IPS-NIHi7 (cell line): ENCODE measurements at regions not wholly inside any gene's neighbourhood (a gene's known extent, or its start where the extent isn't known, plus 50 kb on each side); places are given as distances from the start of the nearest gene placed in this dataset.
"Not testable (repeated sequence)": the region's sequence is repeated elsewhere in the genome, so short reads cannot be mapped to it uniquely, and the experiment has no call there.

Experiments
- DNase-seq: peaks from one replicate; pipeline ENCODE4 v3.0.0; 2012; ENCODE audit warnings: mixed read lengths; ENCODE audit errors: extremely low spot score

DNA sequence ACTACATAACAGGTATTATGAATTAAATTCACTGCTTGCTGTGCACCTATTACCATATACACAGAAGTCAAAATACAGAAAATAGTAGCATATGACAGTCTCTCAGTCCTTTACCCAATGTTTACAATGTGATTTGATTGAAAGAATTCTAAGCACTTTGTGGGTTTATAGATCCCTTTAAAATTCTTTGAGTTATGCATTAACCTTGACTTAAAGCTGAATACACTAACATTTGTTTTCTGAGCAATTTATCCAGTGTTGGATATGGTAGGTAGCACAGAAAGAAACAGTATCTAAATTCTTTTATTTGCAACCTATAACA lies 230.8 kb upstream of the DDI1 start:
- no peak for DNase-seq

DNA sequence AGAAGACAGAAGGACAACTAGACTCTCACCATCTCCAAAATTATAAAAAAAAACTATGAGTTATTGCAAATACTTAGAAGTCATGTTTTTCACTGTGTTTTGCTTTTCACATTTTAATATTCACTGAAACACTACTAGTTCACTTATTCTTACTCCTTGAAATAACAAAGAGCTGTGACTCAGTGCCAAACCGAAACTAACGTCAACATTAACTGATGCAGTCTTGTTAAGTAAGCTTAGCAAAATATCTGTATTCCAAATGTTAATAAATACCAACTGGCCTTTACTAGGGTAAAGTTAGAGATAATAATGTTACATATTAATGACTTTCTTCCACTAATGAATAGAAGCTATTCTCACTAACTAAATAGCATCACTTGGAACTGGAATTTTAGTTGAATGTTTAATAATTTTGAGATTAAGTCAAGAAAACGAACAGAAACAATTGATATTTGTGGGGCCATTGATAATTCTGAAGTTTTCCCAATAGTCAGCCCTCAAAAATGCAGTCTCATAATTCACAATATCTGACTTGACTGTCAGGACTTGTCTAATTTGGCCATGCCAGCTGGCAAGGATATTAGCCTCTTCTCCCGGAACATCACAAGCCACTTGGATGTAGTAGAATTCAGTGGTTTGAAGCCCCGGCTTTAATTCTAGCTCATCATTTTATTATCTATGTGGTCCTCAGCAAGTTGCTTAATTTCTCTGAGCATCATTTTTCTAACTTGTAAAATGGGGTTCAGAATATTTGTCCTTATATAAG lies 230.1 kb upstream of the DDI1 start:
- DNase-seq: no peak

- DNase-seq: no peak
Observed at GRCh38 chr11:103807806-103808205, 228.6 kb upstream of the DDI1 start.

- DNase-seq: no peak
Observed at GRCh38 chr11:103808252-103808651, 228.2 kb upstream of the DDI1 start.

DNA sequence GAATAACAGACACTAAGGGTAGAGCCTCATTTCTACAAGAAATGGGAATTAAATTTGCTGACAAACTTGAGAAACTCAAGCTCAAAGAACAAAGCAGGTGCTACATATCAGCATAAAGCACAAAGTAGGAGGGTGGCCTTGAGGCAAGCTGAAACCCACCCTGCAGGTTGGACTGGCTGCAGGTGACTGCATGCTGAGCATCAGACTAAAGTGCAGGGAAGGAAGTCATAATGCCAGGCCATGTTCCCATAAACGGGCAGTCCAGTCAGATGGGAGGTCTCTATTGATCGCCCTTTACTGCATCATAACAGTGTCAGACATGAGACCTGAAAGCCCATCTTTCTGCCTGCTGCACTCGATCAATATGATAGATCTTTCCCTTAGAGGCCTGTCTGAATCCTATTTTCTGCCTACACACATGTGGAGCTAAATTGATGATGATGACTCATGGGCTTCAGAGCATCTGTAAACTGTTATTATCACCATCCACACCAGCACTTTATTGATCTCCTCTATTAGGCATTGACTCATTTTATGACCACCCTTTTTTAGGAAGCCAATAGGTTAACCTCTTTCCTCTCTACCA lies 224.5 kb upstream of the DDI1 start:
- DNase-seq: no peak

DNA sequence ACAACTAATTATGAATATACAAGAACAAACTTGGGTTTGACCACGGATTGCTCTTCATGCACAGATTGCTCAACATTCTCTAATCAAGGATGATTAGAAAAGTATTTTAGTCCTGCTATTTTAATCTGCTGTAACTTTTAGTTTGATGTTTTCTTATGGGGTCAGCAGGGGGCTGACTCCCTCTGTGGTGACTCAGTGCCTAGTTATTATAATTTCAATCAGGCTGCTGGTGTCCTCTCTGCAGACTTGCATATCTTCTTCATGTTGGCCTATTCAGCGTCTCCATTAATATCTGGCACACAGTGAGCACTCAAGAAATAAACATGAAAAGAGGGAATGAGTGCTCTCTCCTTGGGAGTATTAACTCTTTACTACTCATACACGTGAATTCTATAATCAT lies 223.8 kb upstream of the DDI1 start:
- no peak for DNase-seq

DNA sequence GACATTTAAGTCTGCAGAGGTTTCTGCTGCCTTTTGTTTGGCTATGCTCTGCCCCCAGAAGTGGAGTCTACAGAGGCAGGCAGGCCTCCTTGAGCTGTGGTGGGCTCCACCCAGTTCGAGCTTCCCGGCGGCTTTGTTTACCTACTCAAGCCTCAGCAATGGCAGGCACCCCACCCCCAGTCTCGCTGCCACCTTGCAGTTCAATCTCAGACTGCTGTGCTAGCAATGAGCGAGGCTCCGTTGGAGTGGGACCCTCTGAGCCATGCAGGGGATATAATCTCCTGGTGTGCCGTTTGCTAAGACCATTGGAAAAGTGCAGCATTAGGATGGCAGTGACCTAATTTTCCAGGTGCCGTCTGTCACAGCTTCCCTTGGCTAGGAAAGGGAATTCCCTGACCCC lies 216.1 kb upstream of the DDI1 start:
- not testable (repeated sequence) for DNase-seq

GRCh38 chr11:103824116-103824515 lies 212.3 kb upstream of the DDI1 start:
- no peak for DNase-seq

DNA sequence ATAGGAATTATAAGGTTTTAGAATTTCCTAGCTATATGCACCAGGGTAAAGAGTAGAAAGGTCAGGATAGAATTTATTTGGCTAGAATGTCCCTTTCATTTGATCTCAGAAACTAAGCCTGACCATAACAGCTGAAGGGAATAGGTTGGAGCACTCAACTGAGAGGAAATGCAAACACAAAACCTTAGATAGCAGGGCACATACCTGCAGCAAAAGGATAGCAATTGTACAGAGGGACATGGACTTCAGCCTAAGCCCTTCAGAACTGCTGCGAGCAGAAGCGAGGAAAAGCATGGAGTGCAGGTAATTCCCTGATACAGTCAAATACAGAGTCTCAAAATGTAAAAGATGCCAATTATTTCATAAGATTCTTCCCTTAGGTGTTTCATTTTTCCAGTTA lies 211.0 kb upstream of the DDI1 start:
- no peak for DNase-seq

- DNase-seq: no peak
Observed at GRCh38 chr11:103826856-103827255, 209.6 kb upstream of the DDI1 start.

DNA sequence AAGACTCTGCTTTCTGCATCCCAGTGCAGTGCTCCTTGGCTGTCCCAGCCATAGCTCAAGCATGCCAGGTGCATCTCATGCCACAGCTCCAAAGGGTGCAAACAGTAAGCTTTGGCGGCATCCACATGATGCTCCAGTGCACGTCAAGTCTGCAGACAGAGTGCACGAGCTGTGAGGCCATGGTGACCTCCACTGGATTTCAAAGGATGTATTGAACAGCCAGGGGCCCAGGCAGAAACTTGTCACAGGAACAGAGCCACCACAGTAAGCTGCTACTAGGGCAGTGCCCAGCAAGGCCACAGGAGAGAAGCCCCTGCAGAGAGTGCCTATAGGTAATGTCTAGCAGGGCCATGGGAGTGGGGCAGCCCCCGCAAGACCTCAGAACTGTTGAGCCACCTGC lies 206.8 kb upstream of the DDI1 start:
- no peak for DNase-seq

GRCh38 chr11:103830205-103830604 lies 206.2 kb upstream of the DDI1 start:
- DNase-seq: no peak

DNA sequence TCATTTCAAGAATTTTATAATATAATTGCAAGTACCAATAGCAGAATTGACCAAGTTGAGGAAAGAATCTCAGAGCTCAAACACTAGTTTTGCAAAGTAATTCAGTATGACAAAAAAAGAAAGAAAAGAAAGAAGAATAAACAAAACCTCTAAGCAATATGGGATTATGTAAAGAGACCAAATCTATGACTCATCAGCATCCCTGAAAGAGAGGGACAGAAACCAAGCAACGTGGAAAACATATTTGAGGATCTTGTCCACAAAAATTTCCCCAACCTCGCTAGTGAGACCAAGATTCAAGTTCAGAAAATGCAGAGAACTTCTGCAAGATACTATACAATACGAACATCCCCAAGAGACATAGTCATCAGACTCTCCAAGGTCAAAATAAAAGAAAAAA lies 203.7 kb upstream of the DDI1 start:
- no peak for DNase-seq

GRCh38 chr11:103842191-103842590 lies 194.2 kb upstream of the DDI1 start:
- DNase-seq: no peak

DNA sequence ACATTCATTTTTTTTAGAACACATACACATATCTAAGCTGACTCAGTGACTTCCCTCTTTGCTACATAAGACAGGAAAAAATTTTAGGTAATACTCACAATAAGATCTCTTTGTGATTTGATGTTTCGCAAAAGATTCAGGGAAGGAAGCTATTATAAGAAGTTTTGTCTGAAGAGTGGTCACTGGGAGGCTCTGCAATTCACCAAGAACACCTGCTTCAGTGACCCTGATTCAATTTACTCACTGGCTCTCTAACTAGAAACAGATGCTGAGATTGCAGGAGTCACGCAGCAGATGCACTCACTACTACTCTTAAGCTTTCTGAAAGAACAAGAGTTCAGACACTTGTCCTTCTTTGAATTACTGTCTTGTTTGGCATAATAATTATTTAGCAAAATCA lies 193.6 kb upstream of the DDI1 start:
- DNase-seq: no peak

DNA sequence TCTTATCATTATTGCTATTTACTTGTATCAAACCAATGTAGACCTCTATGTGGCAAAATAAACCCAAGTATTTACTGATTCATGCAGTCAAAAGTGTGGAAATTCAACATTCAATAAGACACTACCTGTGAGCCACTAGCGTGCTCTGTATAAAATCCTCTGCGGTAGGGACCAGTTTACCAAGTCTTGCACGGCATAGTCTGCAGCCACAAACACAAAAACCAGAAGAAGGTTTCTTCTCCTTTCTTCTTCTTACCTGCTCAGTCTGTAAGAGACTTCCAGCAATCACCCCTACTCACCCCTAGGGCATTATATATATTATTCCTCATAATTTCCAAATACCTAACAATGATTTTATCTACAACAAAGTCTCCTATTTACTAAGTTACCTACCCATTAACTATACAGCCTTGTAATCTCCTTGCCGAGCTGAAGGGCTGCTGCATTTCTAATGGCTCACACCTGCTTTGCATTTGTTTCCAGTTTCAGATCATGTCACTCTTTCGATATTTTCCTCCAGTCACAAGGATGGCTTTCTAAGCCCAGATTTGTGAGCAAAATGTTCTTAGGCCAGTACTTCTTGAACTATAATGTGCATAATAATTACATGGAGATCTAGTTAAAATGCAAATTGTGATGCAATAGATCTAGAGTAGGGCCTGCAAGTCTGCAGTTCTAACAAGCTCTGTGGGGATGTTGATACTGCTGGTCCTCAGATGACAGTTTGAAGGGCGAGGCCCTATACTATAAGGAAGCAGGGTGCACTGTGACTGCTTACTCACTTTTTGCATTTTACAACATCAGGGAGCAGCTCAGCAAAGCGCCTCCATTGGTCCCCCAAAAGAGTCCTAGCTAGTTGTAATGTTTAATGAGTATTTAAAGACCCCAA lies 191.9 kb upstream of the DDI1 start:
- no peak for DNase-seq

- no peak for DNase-seq
Observed at GRCh38 chr11:103845331-103845730, 191.1 kb upstream of the DDI1 start.

- no peak for DNase-seq
Observed at GRCh38 chr11:103848686-103849085, 187.8 kb upstream of the DDI1 start.

DNA sequence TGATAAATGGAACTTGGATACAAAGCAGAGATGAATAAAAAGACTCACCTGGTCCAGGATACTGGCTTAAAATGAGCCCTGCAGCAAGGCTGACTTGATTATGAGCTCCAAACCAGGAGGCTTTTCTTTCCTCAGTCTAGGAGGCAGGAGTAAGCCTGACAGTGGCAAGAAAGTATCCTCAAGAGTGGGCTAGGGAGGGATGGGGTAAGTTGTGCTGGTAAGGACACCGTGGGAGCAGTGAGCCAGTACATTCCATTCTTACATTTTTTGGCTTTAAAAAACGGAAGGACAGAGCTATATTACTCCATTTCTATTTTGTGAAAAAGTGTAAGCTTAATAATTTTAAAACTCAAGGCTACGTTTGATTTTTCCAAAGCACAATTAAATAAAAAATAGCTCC lies 187.1 kb upstream of the DDI1 start:
- DNase-seq: no peak

GRCh38 chr11:103850419-103851165 lies 185.8 kb upstream of the DDI1 start:
- no peak for DNase-seq

GRCh38 chr11:103851166-103851651 lies 185.2 kb upstream of the DDI1 start:
- no peak for DNase-seq
